ENCODE measurements at regions not wholly inside any gene's neighbourhood (a gene's known extent, or its start where the extent isn't known, plus 50 kb on each side); places are given as distances from the start of the nearest gene placed in this dataset.

- no peak for TF ChIP-seq POLR2A (IDR thresholded peaks at IDR 0.05; ENCODE audit: low read depth, low read length)
- no peak for TF ChIP-seq CTCF (IDR thresholded peaks at IDR 0.05; ENCODE audit: extremely low read depth in 1 of 2, insufficient read depth in 1 of 2, low read depth in 1 of 2, low read length in 2 of 2)
- no peak for TF ChIP-seq JUN (IDR thresholded peaks at IDR 0.05; ENCODE audit: borderline replicate concordance, insufficient read depth, insufficient read length, low read depth)
- TF ChIP-seq EZH2 (IDR thresholded peaks at IDR 0.05; ENCODE audit: borderline replicate concordance, low read depth, low read length, severe bottlenecking), result no peak
- no peak for TF ChIP-seq FOS (IDR thresholded peaks at IDR 0.05; ENCODE audit: borderline replicate concordance, insufficient read depth, low read length)
- TF ChIP-seq MYC (IDR thresholded peaks at IDR 0.05; ENCODE audit: low read depth, low read length), result no peak
- no peak for TF ChIP-seq MAX (IDR thresholded peaks at IDR 0.05; ENCODE audit: insufficient read depth, insufficient read length)
- no peak for TF ChIP-seq POLR2AphosphoS5 (IDR thresholded peaks at IDR 0.05; ENCODE audit: insufficient read depth, low read depth, low read length)
- TF ChIP-seq GATA2 (IDR thresholded peaks at IDR 0.05; ENCODE audit: insufficient read depth, insufficient read length, low read depth, low read length), result no peak
Measured at GRCh38 chr6:166768761-166769160, 141.7 kb upstream of the RPS6KA2 start.

Data from endothelial cell of umbilical vein (primary cell).